ENCODE measurements at regions not wholly inside any gene's neighbourhood (a gene's known extent, or its start where the extent isn't known, plus 50 kb on each side); places are given as distances from the start of the nearest gene placed in this dataset.
"Not testable (repeated sequence)": the region's sequence is repeated elsewhere in the genome, so short reads cannot be mapped to it uniquely, and the experiment has no call there.

- not testable (repeated sequence) for TF ChIP-seq CTCF (IDR thresholded peaks at IDR 0.05; ENCODE audit: insufficient read depth, low read length); POLR2AphosphoS5 (IDR thresholded peaks at IDR 0.05; ENCODE audit: low read depth); REST (IDR thresholded peaks at IDR 0.05; ENCODE audit: insufficient replicate concordance, low read depth)
These were observed 153.7 kb upstream of the MYRIP start for GRCh38 chr3:39655718-39656117.
